Osteoblast (primary cell): ENCODE measurements at regions not wholly inside any gene's neighbourhood (a gene's known extent, or its start where the extent isn't known, plus 50 kb on each side); places are given as distances from the start of the nearest gene placed in this dataset.

ENCODE experiments used
- DNase-seq: peaks from one replicate; pipeline ENCODE4 v3.0.0; 2011; ENCODE audit warnings: low spot score, mixed read lengths; ENCODE audit not compliant: insufficient read length; ENCODE audit errors: missing footprints
- H2AFZ ChIP-seq: 2 replicates; pipeline ENCODE4 v1.6.0; 2011; ENCODE audit warnings: mild to moderate bottlenecking, low read length
- H3K27ac ChIP-seq: 2 replicates; pipeline ENCODE4 v1.5.1; 2011; ENCODE audit warnings: mild to moderate bottlenecking, low read depth, low read length, moderate library complexity
- H3K27me3 ChIP-seq: 2 replicates; pipeline ENCODE4 v1.6.0; 2012; ENCODE audit warnings: mild to moderate bottlenecking, control low read depth, inconsistent platforms, low read length, moderate library complexity; ENCODE audit not compliant: insufficient read depth
- H3K36me3 ChIP-seq: 2 replicates; pipeline ENCODE4 v1.5.1; 2011; ENCODE audit warnings: mild to moderate bottlenecking, low read length, control low read depth, moderate library complexity; ENCODE audit not compliant: insufficient read depth
- H3K4me1 ChIP-seq: 2 replicates; pipeline ENCODE4 v1.5.1; 2011; ENCODE audit warnings: mild to moderate bottlenecking, low read length, control low read depth, moderate library complexity; ENCODE audit not compliant: insufficient read depth
- H3K4me2 ChIP-seq: 2 replicates; pipeline ENCODE4 v1.6.0; 2011; ENCODE audit warnings: mild to moderate bottlenecking, low read length; ENCODE audit not compliant: insufficient read depth
- H3K4me3 ChIP-seq: fragments of 200-600 bp; sonication (generic); 3 replicates; pipeline ENCODE4 v1.5.1; 2012; ENCODE audit warnings: mild to moderate bottlenecking, low read length, inconsistent platforms; ENCODE audit not compliant: insufficient read depth
- H3K79me2 ChIP-seq: 2 replicates; pipeline ENCODE4 v1.6.0; 2012; ENCODE audit warnings: mild to moderate bottlenecking, low read length, control low read depth, inconsistent platforms; ENCODE audit not compliant: insufficient read depth
- H3K9me3 ChIP-seq: 2 replicates; pipeline ENCODE4 v1.5.1; 2011; ENCODE audit warnings: low read depth, low read length, control low read depth
- H4K20me1 ChIP-seq: 2 replicates; pipeline ENCODE4 v1.6.0; 2012; ENCODE audit warnings: mild to moderate bottlenecking, low read length, control low read depth; ENCODE audit not compliant: insufficient read depth
- CTCF ChIP-seq: IDR thresholded peaks from 2 replicates; pipeline ENCODE4 v1.5.1; 2011; ENCODE audit warnings: mild to moderate bottlenecking, low read depth, low read length, moderate library complexity; ENCODE audit errors: extremely low read depth

- TF ChIP-seq CTCF, result no peak
- H3K4me1 ChIP-seq, result no peaks in the 10 kb centered on the region
- H2AFZ ChIP-seq, result no peak overlapping the region
- no peak overlapping the region for H3K27ac ChIP-seq
- no peak overlapping the region for H3K4me2 ChIP-seq
- H3K27me3 ChIP-seq, result no peaks in the 10 kb centered on the region
- H3K9me3 ChIP-seq, result no peaks in the 10 kb centered on the region
- DNase-seq, result no peak
- H3K79me2 ChIP-seq, result no peaks in the 10 kb centered on the region
- no peaks in the 10 kb centered on the region for H3K36me3 ChIP-seq
- H4K20me1 ChIP-seq, result no peaks in the 10 kb centered on the region
- H3K4me3 ChIP-seq, result no peak overlapping the region
Observed at GRCh38 chr10:83492004-83492403, 647.3 kb upstream of the GHITM start.

GRCh38 chr10:83512681-83513080 is 626.6 kb upstream of the GHITM start:
- Histone ChIP-seq H3K4me3 (no peak overlapping the region), H3K9me3 (no peaks in the 10 kb centered on the region), H3K27ac (no peak overlapping the region), H4K20me1 (no peaks in the 10 kb centered on the region), H3K4me2 (no peak overlapping the region), H2AFZ (no peak overlapping the region), H3K27me3 (no peaks in the 10 kb centered on the region), H3K4me1 (no peaks in the 10 kb centered on the region), H3K36me3 (no peaks in the 10 kb centered on the region), H3K79me2 (no peaks in the 10 kb centered on the region)
- no peak for DNase-seq
- TF ChIP-seq CTCF, result no peak

- DNase-seq, result no peak
- Histone ChIP-seq H3K4me3 (no peak overlapping the region), H3K9me3 (no peaks in the 10 kb centered on the region), H3K4me2 (no peak overlapping the region), H2AFZ (no peak overlapping the region), H3K27me3 (no peaks in the 10 kb centered on the region), H3K4me1 (no peaks in the 10 kb centered on the region), H3K27ac (no peak overlapping the region), H3K79me2 (no peaks in the 10 kb centered on the region), H3K36me3 (no peaks in the 10 kb centered on the region), H4K20me1 (no peaks in the 10 kb centered on the region)
- no peak for TF ChIP-seq CTCF
Observed at GRCh38 chr10:83515001-83515400, 624.3 kb upstream of the GHITM start.

- no peak overlapping the region for H3K4me2 ChIP-seq
- H2AFZ ChIP-seq, result no peak overlapping the region
- no peak overlapping the region for H3K4me3 ChIP-seq
- no peaks in the 10 kb centered on the region for H3K36me3 ChIP-seq
- H3K27me3 ChIP-seq, result no peaks in the 10 kb centered on the region
- no peaks in the 10 kb centered on the region for H4K20me1 ChIP-seq
- no peaks in the 10 kb centered on the region for H3K4me1 ChIP-seq
- no peaks in the 10 kb centered on the region for H3K9me3 ChIP-seq
- no peak for TF ChIP-seq CTCF
- DNase-seq, result no peak
- H3K79me2 ChIP-seq, result no peaks in the 10 kb centered on the region
- no peak overlapping the region for H3K27ac ChIP-seq
Observed at GRCh38 chr10:83516788-83517187, 622.5 kb upstream of the GHITM start.
